ENCODE measurements at regions not wholly inside any gene's neighbourhood (a gene's known extent, or its start where the extent isn't known, plus 50 kb on each side); places are given as distances from the start of the nearest gene placed in this dataset.

DNA sequence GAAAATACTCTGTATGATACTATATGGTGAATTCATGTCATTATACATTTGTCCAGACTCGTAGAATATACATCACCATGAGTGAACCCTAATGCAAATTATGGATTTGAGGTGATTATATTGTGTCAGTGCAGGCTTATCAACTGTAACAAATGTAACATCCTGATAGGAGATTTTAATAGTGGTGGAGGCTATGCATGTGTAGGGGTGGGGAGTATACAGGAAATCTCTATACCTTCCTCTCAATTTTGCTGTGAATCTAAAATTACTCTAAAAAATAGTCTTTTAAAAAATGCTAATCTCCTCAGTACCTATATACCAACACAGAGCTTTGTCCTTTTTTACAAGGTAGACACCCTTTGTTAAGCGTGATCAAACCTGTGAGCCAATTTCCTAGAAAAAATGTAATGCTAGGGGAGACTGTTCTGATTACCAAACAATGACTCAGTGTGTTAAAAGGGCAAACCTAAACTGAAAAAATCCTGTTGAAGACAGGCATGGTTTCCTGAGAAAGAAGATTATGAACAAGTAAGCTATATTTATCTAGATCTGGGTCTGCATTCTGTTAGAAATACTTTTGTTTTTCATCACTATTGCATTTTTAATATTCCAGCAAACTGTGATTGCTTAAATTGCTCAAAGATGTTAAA lies 170.9 kb downstream of the DUSP6 start:
- TF ChIP-seq, protein P1, sequence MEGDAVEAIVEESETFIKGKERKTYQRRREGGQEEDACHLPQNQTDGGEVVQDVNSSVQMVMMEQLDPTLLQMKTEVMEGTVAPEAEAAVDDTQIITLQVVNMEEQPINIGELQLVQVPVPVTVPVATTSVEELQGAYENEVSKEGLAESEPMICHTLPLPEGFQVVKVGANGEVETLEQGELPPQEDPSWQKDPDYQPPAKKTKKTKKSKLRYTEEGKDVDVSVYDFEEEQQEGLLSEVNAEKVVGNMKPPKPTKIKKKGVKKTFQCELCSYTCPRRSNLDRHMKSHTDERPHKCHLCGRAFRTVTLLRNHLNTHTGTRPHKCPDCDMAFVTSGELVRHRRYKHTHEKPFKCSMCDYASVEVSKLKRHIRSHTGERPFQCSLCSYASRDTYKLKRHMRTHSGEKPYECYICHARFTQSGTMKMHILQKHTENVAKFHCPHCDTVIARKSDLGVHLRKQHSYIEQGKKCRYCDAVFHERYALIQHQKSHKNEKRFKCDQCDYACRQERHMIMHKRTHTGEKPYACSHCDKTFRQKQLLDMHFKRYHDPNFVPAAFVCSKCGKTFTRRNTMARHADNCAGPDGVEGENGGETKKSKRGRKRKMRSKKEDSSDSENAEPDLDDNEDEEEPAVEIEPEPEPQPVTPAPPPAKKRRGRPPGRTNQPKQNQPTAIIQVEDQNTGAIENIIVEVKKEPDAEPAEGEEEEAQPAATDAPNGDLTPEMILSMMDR (IDR thresholded peaks at IDR 0.05) = no peak
- TF ChIP-seq GABPA (IDR thresholded peaks at IDR 0.05; ENCODE audit: low read depth) (no peak), POLR2AphosphoS5 (IDR thresholded peaks at IDR 0.05; ENCODE audit: low read depth, low read length) (no peak), RAD21 (IDR thresholded peaks at IDR 0.05; ENCODE audit: low read length) (no peak), FOXM1 (IDR thresholded peaks at IDR 0.05; ENCODE audit: low read depth) (no peak), TCF12 (IDR thresholded peaks at IDR 0.05) (no peak), EZH2phosphoT487 (IDR thresholded peaks at IDR 0.05; ENCODE audit: borderline replicate concordance, low read depth) (no peak)
